ENCODE measurements at regions not wholly inside any gene's neighbourhood (a gene's known extent, or its start where the extent isn't known, plus 50 kb on each side); places are given as distances from the start of the nearest gene placed in this dataset.

DNA sequence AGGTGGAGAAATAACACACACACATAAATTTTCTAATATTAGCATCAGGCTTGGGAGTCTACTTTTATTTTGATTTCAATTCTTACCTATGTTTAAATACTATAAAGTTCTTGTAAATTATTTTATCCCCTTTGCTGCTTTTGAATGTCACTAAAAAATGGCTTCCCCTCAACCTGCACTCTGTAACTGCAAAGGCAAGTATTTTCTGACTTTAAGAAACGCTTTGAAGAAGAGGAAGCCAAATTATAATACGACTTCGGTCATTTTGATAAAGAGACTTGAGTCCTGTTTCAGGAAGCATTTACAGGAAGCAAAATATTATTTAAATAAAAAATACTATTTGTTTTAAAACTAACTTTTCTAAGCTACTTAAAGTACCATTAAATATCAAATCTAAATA lies 627.7 kb upstream of the AGTR1 start:
- Histone ChIP-seq H3K4me1 (peaks cover 8% of the 10 kb centered on the region), H3K27me3 (no peaks in the 10 kb centered on the region), H3K4me3 (ENCODE audit: low read depth, low read length) (no peak overlapping the region), H3K9me3 (no peaks in the 10 kb centered on the region), H3K36me3 (no peaks in the 10 kb centered on the region)
- no peak for DNase-seq
- TF ChIP-seq, protein P1, sequence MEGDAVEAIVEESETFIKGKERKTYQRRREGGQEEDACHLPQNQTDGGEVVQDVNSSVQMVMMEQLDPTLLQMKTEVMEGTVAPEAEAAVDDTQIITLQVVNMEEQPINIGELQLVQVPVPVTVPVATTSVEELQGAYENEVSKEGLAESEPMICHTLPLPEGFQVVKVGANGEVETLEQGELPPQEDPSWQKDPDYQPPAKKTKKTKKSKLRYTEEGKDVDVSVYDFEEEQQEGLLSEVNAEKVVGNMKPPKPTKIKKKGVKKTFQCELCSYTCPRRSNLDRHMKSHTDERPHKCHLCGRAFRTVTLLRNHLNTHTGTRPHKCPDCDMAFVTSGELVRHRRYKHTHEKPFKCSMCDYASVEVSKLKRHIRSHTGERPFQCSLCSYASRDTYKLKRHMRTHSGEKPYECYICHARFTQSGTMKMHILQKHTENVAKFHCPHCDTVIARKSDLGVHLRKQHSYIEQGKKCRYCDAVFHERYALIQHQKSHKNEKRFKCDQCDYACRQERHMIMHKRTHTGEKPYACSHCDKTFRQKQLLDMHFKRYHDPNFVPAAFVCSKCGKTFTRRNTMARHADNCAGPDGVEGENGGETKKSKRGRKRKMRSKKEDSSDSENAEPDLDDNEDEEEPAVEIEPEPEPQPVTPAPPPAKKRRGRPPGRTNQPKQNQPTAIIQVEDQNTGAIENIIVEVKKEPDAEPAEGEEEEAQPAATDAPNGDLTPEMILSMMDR (IDR thresholded peaks at IDR 0.05; ENCODE audit: low read depth, low read length), result no peak

DNA sequence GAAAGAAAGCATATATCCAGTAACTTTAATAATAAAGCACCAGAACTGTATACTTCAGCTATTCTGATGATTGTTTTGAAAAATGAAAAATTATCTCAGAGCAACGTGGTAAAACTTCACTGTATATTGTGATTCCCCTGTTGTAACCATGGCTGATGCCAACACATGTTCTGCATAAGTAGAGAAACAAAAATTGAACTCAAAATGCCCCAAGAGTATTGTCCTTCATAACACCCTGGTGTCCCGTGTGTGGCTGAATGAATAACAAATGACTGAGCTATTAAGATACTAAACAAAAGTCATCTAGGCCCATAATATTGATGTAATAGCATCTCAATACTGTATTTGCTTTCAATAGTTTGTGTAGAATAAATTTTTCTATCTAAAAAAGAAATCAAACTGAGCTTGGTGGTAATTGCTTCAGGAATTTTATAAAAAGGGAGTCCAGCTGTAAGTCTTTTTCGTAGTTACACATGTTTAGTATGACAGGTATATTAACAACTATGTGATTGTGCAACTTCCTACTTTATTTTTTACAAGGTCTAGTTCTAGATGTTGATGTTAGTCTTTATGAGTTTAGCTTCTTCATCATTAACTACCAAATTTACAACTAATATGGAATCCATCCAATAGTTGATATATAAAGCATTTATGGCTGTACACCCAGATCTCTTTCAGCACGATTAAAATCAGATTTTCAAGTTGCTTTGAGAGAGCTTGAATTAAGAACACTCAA lies 623.8 kb upstream of the AGTR1 start:
- no peaks in the 10 kb centered on the region for H3K36me3 ChIP-seq
- peaks cover 18% of the 10 kb centered on the region for H3K4me1 ChIP-seq
- no peak for DNase-seq
- TF ChIP-seq, protein P1 (IDR thresholded peaks at IDR 0.05; ENCODE audit: low read depth, low read length), result no peak
- H3K27me3 ChIP-seq, result no peaks in the 10 kb centered on the region
- no peaks in the 10 kb centered on the region for H3K9me3 ChIP-seq
- H3K4me3 ChIP-seq (ENCODE audit: low read depth, low read length), result no peak overlapping the region

DNA sequence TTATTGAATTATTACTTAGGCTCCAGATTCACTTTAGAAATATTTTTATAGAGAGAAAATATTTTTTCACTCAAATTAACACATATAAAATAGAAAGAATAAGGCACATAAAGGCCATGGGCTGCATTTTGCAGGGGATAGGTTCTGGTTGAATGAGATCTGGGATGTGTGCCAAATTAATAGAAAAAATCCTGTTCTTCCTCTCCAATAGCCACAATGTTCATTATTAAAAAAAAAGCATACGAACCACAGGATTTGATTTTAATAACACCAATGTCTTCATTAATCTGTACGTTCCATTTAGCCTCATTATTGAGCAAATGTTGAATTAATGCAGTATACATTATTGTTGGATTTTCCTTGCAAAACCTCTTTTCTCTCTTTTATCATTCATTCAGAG lies 622.8 kb upstream of the AGTR1 start:
- Histone ChIP-seq H3K4me1 (peaks cover 23% of the 10 kb centered on the region), H3K4me3 (ENCODE audit: low read depth, low read length) (no peak overlapping the region), H3K27me3 (no peaks in the 10 kb centered on the region), H3K9me3 (no peaks in the 10 kb centered on the region), H3K36me3 (no peaks in the 10 kb centered on the region)
- TF ChIP-seq, protein P1 (IDR thresholded peaks at IDR 0.05; ENCODE audit: low read depth, low read length), result no peak
- DNase-seq, result no peak

- H3K4me1 ChIP-seq, result peaks cover 23% of the 10 kb centered on the region
- no peaks in the 10 kb centered on the region for H3K36me3 ChIP-seq
- H3K9me3 ChIP-seq, result no peaks in the 10 kb centered on the region
- TF ChIP-seq, protein P1 (IDR thresholded peaks at IDR 0.05; ENCODE audit: low read depth, low read length), result peak; percentile 86
- peak; percentile 34 for DNase-seq
- H3K4me3 ChIP-seq (ENCODE audit: low read depth, low read length), result no peak overlapping the region
- H3K27me3 ChIP-seq, result no peaks in the 10 kb centered on the region
These were observed 621.7 kb upstream of the AGTR1 start for GRCh38 chr3:148075771-148076716.

GRCh38 chr3:148077318-148077923 lies 620.3 kb upstream of the AGTR1 start:
- no peak for DNase-seq
- H3K4me3 ChIP-seq (ENCODE audit: low read depth, low read length), result no peak overlapping the region
- H3K27me3 ChIP-seq, result no peaks in the 10 kb centered on the region
- H3K9me3 ChIP-seq, result no peaks in the 10 kb centered on the region
- no peaks in the 10 kb centered on the region for H3K36me3 ChIP-seq
- TF ChIP-seq, protein P1 (IDR thresholded peaks at IDR 0.05; ENCODE audit: low read depth, low read length), result peak; percentile 58
- H3K4me1 ChIP-seq, result peaks cover 26% of the 10 kb centered on the region
